HUDEP-2 (cell line): ENCODE measurements at regions not wholly inside any gene's neighbourhood (a gene's known extent, or its start where the extent isn't known, plus 50 kb on each side); places are given as distances from the start of the nearest gene placed in this dataset.
A peak's percentile ranks its signal among the peaks of the same experiment; 100 is the strongest.

Source experiments
- DNase-seq, 76 experiments: peaks; one replicate each; lab custom pipeline; 2025; ENCODE audit not compliant: unreplicated experiment in 76 of 76; lab: John Stamatoyannopoulos, UW

GRCh38 chr18:76686737-76687231 is 135.6 kb upstream of the ZNF236 start:
- peak in 20 of 76 experiments; percentile 2 to 58 (median 16) for DNase-seq

GRCh38 chr18:76685860-76686259 is 136.5 kb upstream of the ZNF236 start:
- no peak for DNase-seq

- DNase-seq, result no peak
Observed at GRCh38 chr18:76685402-76685801, 137.0 kb upstream of the ZNF236 start.

GRCh38 chr18:76684265-76684664 is 138.1 kb upstream of the ZNF236 start:
- no peak for DNase-seq

GRCh38 chr18:76679945-76680344 is 142.4 kb upstream of the ZNF236 start:
- no peak for DNase-seq

GRCh38 chr18:76679259-76679658 is 143.1 kb upstream of the ZNF236 start:
- no peak for DNase-seq

GRCh38 chr18:76678248-76678647 is 144.1 kb upstream of the ZNF236 start:
- no peak for DNase-seq

GRCh38 chr18:76674596-76674995 is 147.8 kb upstream of the ZNF236 start:
- DNase-seq, result no peak

- DNase-seq, result no peak
Observed at GRCh38 chr18:76673281-76674185, 148.8 kb upstream of the ZNF236 start.

GRCh38 chr18:76672627-76673026 is 149.7 kb upstream of the ZNF236 start:
- DNase-seq, result peak in 2 of 76 experiments; percentile 10 to 19

- no peak for DNase-seq
Observed at GRCh38 chr18:76670564-76671288, 151.6 kb upstream of the ZNF236 start.

GRCh38 chr18:76668546-76668945 is 153.8 kb upstream of the ZNF236 start:
- DNase-seq, result no peak

- DNase-seq, result no peak
Observed at GRCh38 chr18:76668119-76668518, 154.2 kb upstream of the ZNF236 start.

- DNase-seq, result no peak
Observed at GRCh38 chr18:76667603-76668002, 154.8 kb upstream of the ZNF236 start.

- DNase-seq, result no peak
Observed at GRCh38 chr18:76662626-76663025, 159.7 kb upstream of the ZNF236 start.

- DNase-seq, result no peak
Observed at GRCh38 chr18:76660571-76661192, 161.7 kb upstream of the ZNF236 start.

GRCh38 chr18:76658627-76659026 is 163.6 kb upstream of the ZNF516 start:
- DNase-seq, result peak in 3 of 76 experiments; percentile 9 to 18 (median 13)

GRCh38 chr18:76657911-76658470 is 162.9 kb upstream of the ZNF516 start:
- DNase-seq, result no peak

GRCh38 chr18:76656925-76657827 is 162.1 kb upstream of the ZNF516 start:
- no peak for DNase-seq

- no peak for DNase-seq
Observed at GRCh38 chr18:76654577-76654976, 159.5 kb upstream of the ZNF516 start.
